Eye (tissue), 1 donor: ENCODE measurements at regions not wholly inside any gene's neighbourhood (a gene's known extent, or its start where the extent isn't known, plus 50 kb on each side); places are given as distances from the start of the nearest gene placed in this dataset.

Source experiments
- DNase-seq: peaks from one replicate; pipeline ENCODE4 v3.0.0-alpha.2; 2015

DNA sequence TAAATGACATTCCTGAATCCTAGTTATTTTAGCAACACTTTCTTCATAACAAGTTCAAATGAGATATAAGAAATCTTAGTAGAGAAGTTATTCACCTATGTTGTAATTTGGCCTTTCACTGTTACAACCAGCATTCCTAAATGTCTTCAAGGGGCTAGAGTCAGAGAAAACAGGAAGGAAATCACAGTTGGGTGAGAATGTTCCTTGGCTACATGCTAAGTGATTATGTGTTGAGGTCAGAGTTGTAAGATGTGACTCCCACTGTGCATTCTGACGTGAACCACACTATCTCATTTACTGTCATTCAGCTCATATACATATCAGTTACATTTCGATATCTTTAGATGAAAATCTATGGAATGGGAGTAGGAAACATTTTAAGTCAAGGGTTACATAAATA is 51.0 kb upstream of the MLIP start:
- DNase-seq = no peak
